SK-N-MC (cell line): ENCODE measurements at regions not wholly inside any gene's neighbourhood (a gene's known extent, or its start where the extent isn't known, plus 50 kb on each side); places are given as distances from the start of the nearest gene placed in this dataset.

Experiments
- EZH2 ChIP-seq: fragments of 200-600 bp; sonication (generic); IDR thresholded peaks from one replicate; pipeline ENCODE4 v1.6.1; 2017; ENCODE audit warnings: antibody characterized with exemption
- FOXP2 ChIP-seq: optimal IDR thresholded peaks from 2 replicates; pipeline ENCODE3; 2011; ENCODE audit warnings: mild to moderate bottlenecking, moderate library complexity; ENCODE audit not compliant: insufficient read depth; ENCODE audit errors: extremely low read length, control extremely low read depth
- POLR2AphosphoS5 ChIP-seq: IDR thresholded peaks from 2 replicates; pipeline ENCODE4 v1.6.1; 2012; ENCODE audit warnings: mild to moderate bottlenecking, low read depth, low read length, borderline replicate concordance

GRCh38 chr5:93017376-93017775 is 563.6 kb downstream of the NR2F1-AS1 start:
- TF ChIP-seq EZH2: no peak
- no peak for TF ChIP-seq POLR2AphosphoS5
- TF ChIP-seq FOXP2: no peak
